GM12891 (cell line): ENCODE measurements at regions not wholly inside any gene's neighbourhood (a gene's known extent, or its start where the extent isn't known, plus 50 kb on each side); places are given as distances from the start of the nearest gene placed in this dataset.

Source experiments
- DNase-seq: peaks from one replicate; pipeline ENCODE4 v3.0.0; 2011; ENCODE audit warnings: low spot score; ENCODE audit not compliant: insufficient read length
- FAIRE-seq: peaks from 2 replicates; lab custom pipeline; 2011; peaks lifted over from hg19 to GRCh38; lab: Jason Lieb, UNC
- PAX5 ChIP-seq: IDR thresholded peaks from 2 replicates; pipeline ENCODE4 v1.6.1; 2011; ENCODE audit warnings: low read length, moderate library complexity, mild to moderate bottlenecking; ENCODE audit not compliant: insufficient read depth, severe bottlenecking
- POLR2A ChIP-seq: IDR thresholded peaks from 2 replicates; pipeline ENCODE4 v1.6.1; 2011; ENCODE audit warnings: low read depth, low read length, control low read depth
- POLR2AphosphoS5 ChIP-seq: IDR thresholded peaks from 2 replicates; pipeline ENCODE4 v1.6.1; 2011; ENCODE audit warnings: low read depth, low read length, control low read depth
- POU2F2 ChIP-seq: IDR thresholded peaks from 2 replicates; pipeline ENCODE4 v1.6.1; 2011; ENCODE audit warnings: low read depth, mild to moderate bottlenecking, control low read depth, low read length, moderate library complexity
- SPI1 ChIP-seq: IDR thresholded peaks from 2 replicates; pipeline ENCODE4 v1.6.1; 2011; ENCODE audit warnings: low read depth, low read length, control low read depth
- TAF1 ChIP-seq: IDR thresholded peaks from 2 replicates; pipeline ENCODE4 v1.6.1; 2011; ENCODE audit warnings: low read depth, low read length, control low read depth

DNA sequence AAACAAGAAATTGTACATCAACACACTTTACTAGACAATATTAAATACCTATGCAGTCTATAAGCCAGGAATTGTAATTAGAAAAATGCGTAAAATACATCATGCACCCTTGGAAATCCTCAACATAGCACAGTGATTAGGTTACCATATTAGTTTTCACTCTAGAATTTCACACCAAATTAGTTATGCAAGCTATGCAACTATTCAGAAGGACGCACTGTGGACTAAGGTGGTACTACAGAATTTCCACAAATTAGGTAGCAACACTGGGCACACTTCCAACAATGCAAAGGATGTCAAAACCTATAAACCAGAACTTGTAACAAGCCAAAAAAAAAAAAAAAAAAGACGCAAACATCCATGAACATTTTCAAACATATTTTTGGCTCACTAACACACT is 71.1 kb upstream of the ZCCHC13 start:
- TF ChIP-seq SPI1 (no peak), TAF1 (no peak), POLR2A (no peak), POU2F2 (no peak), PAX5 (no peak), POLR2AphosphoS5 (no peak)
- DNase-seq (no peak), FAIRE-seq (no peak)

DNA sequence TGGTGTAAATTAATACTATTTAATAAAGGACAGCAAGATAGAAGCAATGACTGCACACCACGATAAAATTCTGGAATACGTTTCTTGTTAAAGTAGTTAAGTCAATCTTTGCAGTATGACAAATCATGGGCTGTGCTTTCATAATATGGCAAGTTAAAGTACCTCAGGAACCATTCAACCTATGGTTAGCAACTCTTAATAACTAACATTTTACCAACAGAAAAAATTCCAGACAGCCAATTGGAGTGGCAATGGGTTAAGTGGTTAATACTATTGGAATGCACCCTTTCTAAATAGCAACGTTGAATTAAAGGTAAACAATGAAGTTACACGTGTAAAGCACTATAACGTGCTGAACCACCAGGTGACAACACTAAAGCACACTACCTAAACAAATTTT is 72.4 kb upstream of the ZCCHC13 start:
- DNase-seq (no peak), FAIRE-seq (no peak)
- no peak for TF ChIP-seq POU2F2
- no peak for TF ChIP-seq SPI1
- TF ChIP-seq POLR2A = no peak
- TF ChIP-seq POLR2AphosphoS5 = no peak
- TF ChIP-seq PAX5 = no peak
- TF ChIP-seq TAF1 = no peak

DNA sequence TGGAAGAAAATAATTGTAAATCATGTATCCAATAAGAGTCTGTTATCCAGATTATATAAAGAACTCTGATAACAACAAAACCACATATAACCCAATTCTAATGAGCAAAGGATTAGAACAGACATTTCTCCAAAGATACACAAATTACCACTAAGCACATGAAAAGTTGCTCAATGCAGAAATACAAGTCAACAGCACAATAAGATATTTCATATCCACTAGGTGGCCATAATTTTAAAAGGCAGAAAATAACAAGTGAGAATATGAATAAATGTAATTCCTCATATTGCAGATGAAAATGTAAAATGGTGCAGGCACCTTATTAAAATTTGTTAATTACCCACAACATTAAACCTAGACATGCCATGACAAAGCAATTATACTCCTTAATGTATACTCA is 73.9 kb upstream of the ZCCHC13 start:
- TF ChIP-seq SPI1 (no peak), POU2F2 (no peak), POLR2AphosphoS5 (no peak), PAX5 (no peak), TAF1 (no peak), POLR2A (no peak)

DNA sequence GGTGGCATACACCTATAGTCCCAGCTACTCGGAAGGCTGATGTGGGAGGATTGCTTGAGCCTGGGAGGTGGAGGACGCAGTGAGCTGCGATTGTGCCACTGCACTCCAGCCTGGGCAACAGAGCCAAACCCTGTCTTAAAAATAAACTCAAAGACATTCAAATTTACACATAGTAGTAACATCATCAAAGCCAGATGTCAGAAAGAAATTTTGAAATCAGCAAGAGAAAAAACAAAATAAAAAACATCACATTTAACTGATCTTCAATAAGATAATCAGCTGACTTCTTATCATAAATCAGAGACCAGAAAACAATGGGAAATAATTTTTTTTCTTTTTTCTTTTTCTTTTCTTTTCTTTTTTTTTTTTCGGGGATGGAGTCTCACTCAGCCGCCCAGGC is 78.9 kb upstream of the ZCCHC13 start:
- DNase-seq (no peak), FAIRE-seq (no peak)
- no peak for TF ChIP-seq POLR2A
- TF ChIP-seq POU2F2 = no peak
- no peak for TF ChIP-seq TAF1
- TF ChIP-seq POLR2AphosphoS5 = no peak
- TF ChIP-seq SPI1 = no peak
- TF ChIP-seq PAX5 = no peak

More for the DNA sequence above, 73.9 kb upstream of the ZCCHC13 start:
- DNase-seq = no peak
- FAIRE-seq = no peak

DNA sequence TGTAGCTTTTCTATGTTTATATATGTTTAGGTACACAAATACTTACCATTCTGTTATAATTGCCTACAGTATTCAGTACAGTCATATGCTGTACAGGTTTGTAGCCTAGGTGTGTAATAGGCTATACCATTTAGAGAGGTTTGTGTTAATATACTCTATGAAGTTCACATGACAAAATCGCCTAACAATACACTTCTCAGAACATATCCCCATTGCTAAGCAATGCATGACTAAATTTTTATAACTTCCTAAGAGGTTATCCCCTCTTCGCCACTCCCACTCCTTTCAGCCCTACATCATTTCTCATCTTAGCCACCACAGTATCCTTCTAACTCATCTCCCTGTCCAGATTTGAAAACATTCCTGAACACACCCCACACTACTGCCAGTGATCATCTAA is 83.7 kb upstream of the ZCCHC13 start:
- TF ChIP-seq TAF1 = no peak
- TF ChIP-seq POU2F2 = no peak
- TF ChIP-seq PAX5 = no peak
- no peak for TF ChIP-seq SPI1
- TF ChIP-seq POLR2A = no peak
- no peak for FAIRE-seq
- DNase-seq = no peak

DNA sequence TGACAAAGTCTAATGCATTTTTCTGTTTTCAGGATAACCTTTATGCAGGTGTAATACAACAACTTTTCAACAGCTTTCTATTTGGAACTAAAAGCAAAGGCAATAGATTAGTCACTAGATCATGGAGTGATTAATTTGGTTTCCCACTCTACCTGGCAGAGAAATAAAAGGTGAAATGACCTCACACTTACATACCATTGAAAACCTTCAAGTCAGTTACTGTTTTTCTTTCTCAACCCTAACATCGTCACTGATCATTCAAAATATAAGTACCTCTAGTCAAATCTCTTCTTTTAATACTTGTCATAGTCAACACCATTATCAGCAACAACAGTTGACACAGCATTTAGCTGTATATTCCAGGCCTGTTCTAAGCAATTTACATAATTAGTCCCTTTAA is 85.1 kb upstream of the ZCCHC13 start:
- DNase-seq (no peak), FAIRE-seq (no peak)
- TF ChIP-seq POU2F2 (no peak), SPI1 (no peak), POLR2A (no peak), PAX5 (no peak), TAF1 (no peak), POLR2AphosphoS5 (no peak)

DNA sequence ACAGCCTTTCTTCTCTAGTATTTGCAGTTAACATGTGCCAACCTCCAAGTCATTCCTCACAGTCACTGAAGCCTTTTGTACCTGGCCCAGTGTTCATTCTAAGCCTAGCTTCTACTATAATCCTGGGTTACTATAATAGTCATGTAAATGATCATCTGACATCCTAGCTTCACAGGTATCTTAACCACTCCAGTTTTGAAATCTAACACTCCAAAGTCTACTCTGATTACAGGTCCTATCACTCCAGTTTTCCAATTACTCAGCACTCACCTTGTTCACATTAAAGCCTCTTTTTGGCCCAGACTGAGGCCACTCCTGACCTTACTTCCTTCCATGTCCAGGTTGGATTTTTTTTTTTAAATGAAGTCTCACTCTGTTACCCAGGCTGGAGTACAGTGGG is 87.6 kb upstream of the ZCCHC13 start:
- DNase-seq (no peak), FAIRE-seq (no peak)

DNA sequence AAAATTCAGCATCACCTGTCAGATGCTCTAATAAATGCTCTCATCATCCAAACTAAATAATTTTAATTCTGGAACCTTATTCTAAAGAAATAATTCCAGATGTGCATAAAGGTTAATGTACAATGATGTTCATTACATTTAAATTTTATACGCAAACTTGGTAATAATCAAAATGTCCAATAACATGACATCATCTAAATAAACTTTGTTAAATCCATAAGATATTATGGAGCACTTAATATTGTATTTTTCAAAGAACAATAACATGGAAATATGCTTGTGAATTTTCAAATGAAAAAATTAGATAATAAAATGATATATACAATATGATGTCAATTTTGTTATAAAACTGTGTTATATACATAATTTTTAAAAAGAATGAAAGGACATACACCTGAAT is 92.1 kb upstream of the ZCCHC13 start:
- no peak for FAIRE-seq
- no peak for TF ChIP-seq POLR2AphosphoS5
- TF ChIP-seq POLR2A = no peak
- no peak for TF ChIP-seq SPI1
- DNase-seq = no peak

More for the DNA sequence above, 87.6 kb upstream of the ZCCHC13 start:
- TF ChIP-seq TAF1 (no peak), POU2F2 (no peak), SPI1 (no peak), PAX5 (no peak), POLR2AphosphoS5 (no peak), POLR2A (no peak)

DNA sequence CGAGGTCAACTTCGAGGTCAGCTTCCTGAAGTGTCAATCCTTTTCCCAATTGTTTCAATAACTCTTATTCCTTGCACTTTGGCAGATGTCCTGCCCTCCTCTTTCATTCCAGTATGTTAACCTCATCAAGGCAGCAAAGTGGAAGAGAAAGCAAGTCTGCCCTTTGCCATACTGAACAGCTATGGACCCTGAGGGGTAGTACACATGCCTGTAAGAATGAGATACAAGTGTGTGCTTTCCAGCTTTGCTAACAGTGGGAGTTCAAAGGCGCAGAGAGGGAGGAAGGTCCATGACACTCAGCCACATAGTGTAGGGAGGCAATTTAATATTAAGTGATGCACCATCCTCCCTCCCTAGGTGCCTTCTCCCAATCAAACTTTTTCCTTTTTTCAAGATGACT is 96.4 kb upstream of the ZCCHC13 start:
- TF ChIP-seq SPI1 = no peak
- TF ChIP-seq POU2F2 = no peak
- TF ChIP-seq TAF1 = no peak
- no peak for TF ChIP-seq PAX5
- TF ChIP-seq POLR2A = no peak
- TF ChIP-seq POLR2AphosphoS5 = no peak
- DNase-seq = no peak
- no peak for FAIRE-seq

DNA sequence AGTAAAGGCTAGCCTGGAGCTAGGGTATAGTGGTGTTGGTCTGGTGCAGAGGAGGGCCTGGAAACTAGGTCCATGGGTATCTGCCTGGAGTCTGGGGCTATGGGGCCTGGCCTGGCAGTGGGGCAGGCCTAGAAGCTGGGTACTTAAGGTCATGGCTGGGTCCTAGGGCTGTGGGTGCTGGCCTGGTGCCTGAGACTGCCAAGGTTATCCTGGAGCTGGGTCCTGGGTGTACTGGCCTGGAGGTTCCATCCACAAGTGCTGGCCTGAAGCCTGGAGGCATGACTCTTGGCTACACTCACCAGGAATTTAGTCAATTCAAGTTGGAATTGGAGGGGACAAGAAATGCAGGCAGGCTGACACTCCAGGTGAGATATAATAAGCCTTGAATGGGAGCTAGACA is 108.4 kb upstream of the ZCCHC13 start:
- TF ChIP-seq POLR2A (no peak), POLR2AphosphoS5 (no peak), POU2F2 (no peak), TAF1 (no peak), PAX5 (no peak), SPI1 (no peak)
- DNase-seq = no peak
- FAIRE-seq = peak; percentile 16

DNA sequence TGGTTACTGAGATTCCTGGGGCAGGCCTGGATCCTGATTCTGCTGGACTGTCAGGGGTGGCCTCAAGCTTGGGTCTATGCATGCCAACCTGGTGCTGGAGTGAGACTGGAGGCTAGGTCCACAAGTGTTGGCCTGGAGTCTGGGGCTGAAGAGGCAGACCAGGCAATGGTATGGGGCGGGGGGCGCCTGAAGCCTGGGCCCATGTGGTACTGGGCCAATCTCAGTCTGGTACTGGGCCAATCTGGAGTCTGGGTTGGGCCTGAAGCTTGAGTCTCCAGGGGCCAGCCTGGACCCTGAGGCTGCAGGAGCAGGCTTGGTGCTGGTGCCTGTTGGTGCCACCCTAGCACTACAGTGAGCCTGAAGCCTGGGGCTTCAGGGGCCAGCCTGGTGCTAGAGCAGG is 108.9 kb upstream of the ZCCHC13 start:
- no peak for FAIRE-seq
- TF ChIP-seq TAF1 (no peak), SPI1 (no peak), POLR2A (no peak), POU2F2 (no peak), PAX5 (no peak), POLR2AphosphoS5 (no peak)

More for the DNA sequence above, 108.9 kb upstream of the ZCCHC13 start:
- DNase-seq = no peak
